HG03520 (cell line): ENCODE measurements at regions not wholly inside any gene's neighbourhood (a gene's known extent, or its start where the extent isn't known, plus 50 kb on each side); places are given as distances from the start of the nearest gene placed in this dataset.
"Not testable (repeated sequence)": the region's sequence is repeated elsewhere in the genome, so short reads cannot be mapped to it uniquely, and the experiment has no call there.

Experiments
- ATAC-seq: cut with Tn5 transposase; IDR thresholded peaks from one replicate; pipeline ENCODE4 v1.9.1; 2021; ENCODE audit warnings: mild to moderate bottlenecking, moderate library complexity; ENCODE audit not compliant: unreplicated experiment

GRCh38 chr5:155489949-155490348, 476.4 kb downstream of the KIF4B start:
- no peak for ATAC-seq

- ATAC-seq: no peak
Measured at GRCh38 chr5:155492191-155492590, 478.6 kb downstream of the KIF4B start.

GRCh38 chr5:155504606-155505005, 491.1 kb downstream of the KIF4B start:
- ATAC-seq: no peak

GRCh38 chr5:155507363-155507762, 493.8 kb downstream of the KIF4B start:
- no peak for ATAC-seq

GRCh38 chr5:155508673-155509072, 495.1 kb downstream of the KIF4B start:
- ATAC-seq: no peak

GRCh38 chr5:155512329-155512728, 498.8 kb downstream of the KIF4B start:
- ATAC-seq: no peak

- ATAC-seq: no peak
Measured at GRCh38 chr5:155514105-155514563, 500.6 kb downstream of the KIF4B start.

GRCh38 chr5:155522540-155522939, 509.0 kb downstream of the KIF4B start:
- ATAC-seq: no peak

GRCh38 chr5:155529362-155529761, 515.8 kb downstream of the KIF4B start:
- ATAC-seq: no peak

GRCh38 chr5:155530046-155530445, 516.5 kb downstream of the KIF4B start:
- no peak for ATAC-seq

GRCh38 chr5:155532621-155533311, 519.2 kb downstream of the KIF4B start:
- ATAC-seq: no peak

- ATAC-seq: no peak
Measured at GRCh38 chr5:155540000-155540595, 526.5 kb downstream of the KIF4B start.

GRCh38 chr5:155546075-155546474, 532.5 kb downstream of the KIF4B start:
- no peak for ATAC-seq

- ATAC-seq: no peak
Measured at GRCh38 chr5:155554500-155554899, 540.9 kb downstream of the KIF4B start.

- no peak for ATAC-seq
Measured at GRCh38 chr5:155556222-155556621, 542.7 kb downstream of the KIF4B start.

- ATAC-seq: no peak
Measured at GRCh38 chr5:155556700-155557099, 543.1 kb downstream of the KIF4B start.

- no peak for ATAC-seq
Measured at GRCh38 chr5:155562158-155562557, 548.6 kb downstream of the KIF4B start.

GRCh38 chr5:155564541-155564940, 551.0 kb downstream of the KIF4B start:
- ATAC-seq: no peak

GRCh38 chr5:155575861-155576260, 562.3 kb downstream of the KIF4B start:
- ATAC-seq: no peak

- not testable (repeated sequence) for ATAC-seq
Measured at GRCh38 chr5:155586808-155587207, 573.3 kb downstream of the KIF4B start.

GRCh38 chr5:155587458-155587857, 573.9 kb downstream of the KIF4B start:
- ATAC-seq: no peak

GRCh38 chr5:155591273-155591672, 577.7 kb downstream of the KIF4B start:
- no peak for ATAC-seq

GRCh38 chr5:155594270-155594669, 580.7 kb downstream of the KIF4B start:
- no peak for ATAC-seq
